Activated T-helper 9 cell treated with anti-CD3 and anti-CD28 coated beads, Interleukin-2, amount 50 U/mL, for 16 hours (primary cell): ENCODE measurements at regions not wholly inside any gene's neighbourhood (a gene's known extent, or its start where the extent isn't known, plus 50 kb on each side); places are given as distances from the start of the nearest gene placed in this dataset.

ENCODE experiments used
- DNase-seq: peaks from one replicate; pipeline ENCODE4 v3.0.0-alpha.2; 2020; ENCODE audit warnings: low read depth

DNA sequence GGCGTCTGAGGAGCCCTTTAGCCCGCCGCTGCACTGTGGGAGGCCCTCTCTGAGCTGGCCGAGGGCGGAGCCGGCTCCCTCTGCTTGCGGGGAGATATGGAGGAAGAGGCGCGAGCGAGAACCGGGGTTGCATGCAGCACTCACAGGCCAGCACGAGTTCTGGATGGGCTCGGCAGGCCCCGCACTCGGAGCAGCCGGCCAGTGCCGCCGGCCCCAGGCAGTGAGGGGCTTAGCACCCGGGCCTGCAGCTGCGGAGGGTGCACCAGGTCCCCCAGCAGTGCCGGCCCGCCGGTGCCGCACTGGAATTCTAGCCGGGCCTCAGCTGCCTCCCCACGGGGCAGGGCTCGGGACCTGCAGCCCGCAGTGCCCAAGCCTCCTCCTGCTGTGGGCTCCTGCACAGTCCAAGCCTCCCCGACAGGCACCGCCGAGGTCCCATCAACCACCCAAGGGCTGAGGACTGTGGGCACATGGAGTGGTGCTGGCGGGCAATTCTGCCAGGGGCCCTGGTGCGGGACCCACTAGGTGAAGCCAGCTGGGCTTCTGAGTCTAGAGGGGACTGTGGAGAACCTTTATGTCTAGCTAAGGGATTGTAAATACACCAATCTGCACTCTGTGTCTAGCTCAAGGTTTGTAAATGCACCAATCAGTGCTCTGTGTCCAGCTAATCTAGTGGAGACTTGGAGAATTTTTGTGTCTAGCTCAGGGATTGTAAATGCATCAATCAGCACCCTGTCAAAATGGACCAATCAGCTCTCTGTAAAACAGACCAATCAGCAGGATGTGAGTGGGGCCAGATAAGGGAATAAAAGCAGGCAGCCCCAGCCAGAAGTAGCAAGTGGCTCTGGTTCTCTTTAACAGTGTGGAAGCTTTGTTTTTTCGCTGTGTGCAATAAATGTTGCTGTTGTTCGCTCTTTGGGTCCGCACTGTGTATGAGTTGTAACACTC, 329.7 kb upstream of the JARID2 start:
- DNase-seq: no peak

DNA sequence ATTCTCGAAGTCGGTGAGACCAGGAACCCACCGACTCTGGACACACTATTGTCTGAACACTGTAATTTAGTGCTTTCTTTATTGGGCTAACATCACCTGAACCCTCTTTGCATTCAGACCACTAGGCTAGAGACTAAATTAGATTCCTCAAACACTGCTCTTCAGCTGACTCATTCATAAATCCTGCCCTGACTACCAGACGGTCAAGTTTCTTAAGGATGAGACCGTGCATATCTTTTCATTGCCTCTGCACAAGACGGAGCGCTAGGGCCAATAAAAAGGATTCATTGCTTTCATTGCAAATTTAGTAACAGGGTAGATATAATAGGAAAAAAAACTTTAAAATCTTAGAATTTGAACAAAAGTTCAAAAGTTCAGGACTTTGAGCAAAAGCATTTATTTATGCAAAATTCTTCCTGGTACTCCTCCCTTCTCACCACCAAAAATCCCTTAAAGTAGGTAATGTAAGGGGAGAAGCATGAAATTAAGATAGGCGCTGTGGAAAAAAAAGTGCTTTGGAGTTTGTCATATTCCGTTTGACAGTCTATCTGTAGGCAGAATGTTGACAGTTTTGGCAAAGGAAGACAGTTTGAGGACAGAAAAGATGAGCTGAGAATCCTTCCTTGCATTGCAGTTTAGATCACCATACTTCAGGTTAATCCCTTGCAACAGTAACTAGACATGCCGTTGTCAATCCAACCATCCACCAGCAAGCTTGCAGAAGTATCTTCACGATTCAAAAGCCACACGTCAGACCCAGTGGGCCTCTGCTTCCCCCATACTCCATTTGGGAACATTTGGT, 328.6 kb upstream of the JARID2 start:
- DNase-seq: no peak

DNA sequence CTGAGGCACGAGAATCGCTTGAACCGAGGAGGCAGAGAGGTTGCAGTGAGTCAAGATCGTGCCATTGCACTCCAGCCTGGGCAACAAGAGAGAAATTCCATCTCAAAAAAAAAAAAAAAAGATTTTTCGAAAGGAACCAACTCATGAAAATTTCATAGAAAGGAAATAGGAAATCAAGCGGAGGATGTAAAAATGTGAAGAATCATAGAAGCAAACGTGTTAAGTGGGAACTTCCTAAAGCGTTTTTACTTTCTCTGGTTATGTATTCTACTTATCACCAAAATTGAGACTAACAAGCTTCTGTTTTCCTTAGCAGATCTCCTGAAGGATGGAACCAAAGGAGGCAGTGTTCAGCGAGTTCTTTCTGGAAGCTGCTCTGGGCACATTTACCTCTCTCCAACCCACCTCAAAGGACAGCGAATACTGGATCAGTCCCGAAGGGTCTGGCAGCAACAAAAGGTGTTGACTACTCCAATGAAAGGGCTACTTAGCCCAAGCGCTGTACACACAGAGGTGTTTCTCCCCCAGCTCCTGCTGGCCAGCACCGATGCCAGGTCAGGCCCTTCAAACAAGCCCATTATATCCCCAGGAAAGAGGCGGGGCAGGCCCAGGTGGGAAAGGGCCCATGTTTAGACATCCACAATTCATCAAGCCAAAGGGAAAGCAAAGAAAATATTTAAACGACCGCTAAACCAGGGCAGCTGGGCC, 327.5 kb upstream of the JARID2 start:
- no peak for DNase-seq

DNA sequence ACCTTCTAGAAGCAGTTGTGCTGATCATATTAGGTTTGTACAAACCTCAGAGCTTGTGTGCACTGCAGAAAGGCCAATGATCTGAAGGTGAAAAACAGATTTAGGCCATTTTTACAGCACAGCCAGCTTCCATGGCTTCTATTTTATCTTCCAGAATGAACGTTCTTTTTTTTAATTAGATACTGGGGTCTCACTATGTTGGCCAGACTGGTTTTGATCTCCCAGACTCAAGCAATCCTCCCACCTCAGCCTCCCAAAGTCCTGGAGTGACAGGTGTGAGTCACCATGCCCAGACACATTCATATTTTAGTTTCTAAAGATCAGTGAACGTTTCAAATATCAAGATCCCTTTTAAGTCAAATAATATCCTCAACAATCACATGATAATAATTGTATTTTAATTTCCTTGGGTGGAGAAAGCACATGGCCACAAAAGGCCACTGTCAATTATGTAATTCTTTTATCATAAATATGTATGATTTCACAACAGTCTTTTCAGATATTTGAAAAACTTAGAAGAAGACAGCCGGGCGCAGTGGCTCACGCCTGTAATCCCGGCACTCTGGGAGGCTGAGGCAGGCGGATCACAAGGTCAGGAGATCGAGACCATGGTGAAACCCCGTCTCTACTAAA, 326.7 kb upstream of the JARID2 start:
- no peak for DNase-seq

DNA sequence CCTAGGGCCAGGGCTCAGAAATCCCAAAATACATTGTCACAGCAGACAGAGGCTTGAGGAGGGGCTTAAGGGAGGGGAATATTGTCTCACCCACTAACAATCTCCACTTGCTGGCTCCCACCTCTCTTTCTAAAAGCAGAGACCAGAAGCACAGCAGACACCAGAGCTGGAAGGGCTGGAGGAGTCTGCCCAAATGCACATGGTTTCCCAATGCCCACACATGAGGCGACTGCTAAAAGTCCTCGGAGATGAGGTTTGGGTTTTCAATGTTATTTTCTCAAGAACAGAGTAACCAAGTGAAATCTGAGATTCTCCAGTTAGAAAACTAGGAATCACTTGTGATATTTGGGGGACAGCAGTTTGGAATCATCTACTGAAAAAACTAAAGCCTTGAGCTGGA, 325.6 kb upstream of the JARID2 start:
- no peak for DNase-seq

DNA sequence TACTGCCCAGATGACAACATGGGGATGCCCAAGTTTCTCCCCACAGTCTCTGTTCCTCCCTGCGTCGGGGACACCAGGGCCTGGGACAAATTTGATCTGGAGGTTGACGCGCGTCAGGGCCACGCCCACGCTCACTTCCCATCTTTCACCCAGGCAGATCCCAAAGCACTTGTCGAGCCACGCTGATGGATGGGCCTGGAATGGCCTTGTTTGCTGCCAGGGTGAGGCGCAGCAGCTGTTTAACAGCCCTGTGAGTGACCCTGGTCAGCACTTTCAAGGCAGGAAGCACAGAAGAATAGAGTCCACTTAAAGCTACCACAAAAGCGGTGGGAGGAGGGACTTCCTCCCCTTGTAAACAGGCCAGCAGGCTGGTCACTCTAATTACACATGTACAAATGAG, 324.7 kb upstream of the JARID2 start:
- no peak for DNase-seq

DNA sequence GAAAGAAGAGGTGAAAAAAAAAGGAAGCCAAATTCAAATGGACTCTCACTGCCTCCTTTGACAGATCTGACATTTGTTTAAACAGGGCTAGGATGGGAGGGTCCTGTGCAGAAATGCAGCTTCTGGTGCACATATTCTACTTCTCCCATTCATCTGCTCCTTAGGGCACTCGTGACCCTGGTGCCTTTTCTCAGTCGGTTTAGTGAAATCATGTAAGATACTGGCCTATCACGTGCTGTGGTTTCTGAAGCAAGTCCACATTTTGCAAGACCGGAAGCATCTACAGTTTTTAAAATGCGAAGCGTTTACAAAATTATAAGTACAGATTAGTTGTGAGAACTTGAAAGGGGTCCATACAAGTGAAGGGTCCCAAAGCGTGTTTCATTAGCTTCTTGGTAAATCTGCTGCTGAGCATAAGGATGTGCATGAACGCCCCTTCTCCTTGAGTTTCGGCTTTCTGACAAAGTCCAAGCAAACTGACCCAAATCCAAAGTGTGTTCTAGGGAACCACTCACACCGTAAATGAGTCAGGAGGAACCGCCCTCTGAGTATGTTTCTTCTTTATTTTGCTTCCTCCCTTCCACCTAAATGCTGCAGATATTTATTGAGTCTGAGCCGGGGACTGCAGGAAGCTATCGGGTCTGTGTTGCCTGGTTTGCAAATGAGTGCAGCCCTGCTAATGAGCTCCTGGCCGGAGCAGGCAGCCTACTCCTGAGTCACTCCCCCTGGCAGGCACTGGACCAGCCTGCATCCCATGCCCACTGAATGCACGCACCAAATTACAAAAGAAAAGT, 323.8 kb upstream of the JARID2 start:
- no peak for DNase-seq

DNA sequence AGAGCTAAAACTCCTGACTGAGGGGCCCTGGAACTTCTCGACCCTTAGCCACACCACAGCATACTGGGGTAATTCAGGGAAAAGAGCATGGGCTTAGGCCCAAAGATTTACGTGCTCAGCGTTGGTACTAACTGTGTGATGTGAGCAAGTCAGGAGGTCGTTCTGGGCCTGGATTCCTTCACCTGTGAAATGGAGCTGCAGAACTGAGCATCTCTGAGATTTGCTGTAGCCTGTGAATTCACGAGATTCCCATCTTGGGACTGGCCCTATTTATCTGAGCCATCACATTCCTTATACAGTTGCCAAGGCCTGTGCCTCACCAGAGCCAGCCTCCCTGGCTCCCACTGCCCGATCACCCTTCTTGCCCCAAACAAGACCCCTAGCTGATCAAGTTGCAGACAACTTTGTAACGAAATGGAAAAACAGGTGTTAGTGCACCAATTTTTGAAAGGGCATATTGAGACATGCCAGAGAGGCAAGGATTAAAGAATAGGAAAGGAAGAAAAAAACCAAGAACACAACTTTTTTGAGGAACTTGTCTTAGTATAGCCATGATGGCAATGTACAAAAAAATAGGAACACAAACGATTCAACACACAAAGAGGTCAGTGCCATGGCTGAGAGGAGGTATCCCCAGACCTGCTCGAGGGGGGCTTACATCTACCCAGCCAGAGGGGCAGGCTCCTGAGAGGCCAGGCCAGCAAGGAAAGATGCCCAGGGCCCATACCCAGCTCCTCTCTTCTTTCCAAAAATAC, 323.0 kb upstream of the JARID2 start:
- no peak for DNase-seq

DNA sequence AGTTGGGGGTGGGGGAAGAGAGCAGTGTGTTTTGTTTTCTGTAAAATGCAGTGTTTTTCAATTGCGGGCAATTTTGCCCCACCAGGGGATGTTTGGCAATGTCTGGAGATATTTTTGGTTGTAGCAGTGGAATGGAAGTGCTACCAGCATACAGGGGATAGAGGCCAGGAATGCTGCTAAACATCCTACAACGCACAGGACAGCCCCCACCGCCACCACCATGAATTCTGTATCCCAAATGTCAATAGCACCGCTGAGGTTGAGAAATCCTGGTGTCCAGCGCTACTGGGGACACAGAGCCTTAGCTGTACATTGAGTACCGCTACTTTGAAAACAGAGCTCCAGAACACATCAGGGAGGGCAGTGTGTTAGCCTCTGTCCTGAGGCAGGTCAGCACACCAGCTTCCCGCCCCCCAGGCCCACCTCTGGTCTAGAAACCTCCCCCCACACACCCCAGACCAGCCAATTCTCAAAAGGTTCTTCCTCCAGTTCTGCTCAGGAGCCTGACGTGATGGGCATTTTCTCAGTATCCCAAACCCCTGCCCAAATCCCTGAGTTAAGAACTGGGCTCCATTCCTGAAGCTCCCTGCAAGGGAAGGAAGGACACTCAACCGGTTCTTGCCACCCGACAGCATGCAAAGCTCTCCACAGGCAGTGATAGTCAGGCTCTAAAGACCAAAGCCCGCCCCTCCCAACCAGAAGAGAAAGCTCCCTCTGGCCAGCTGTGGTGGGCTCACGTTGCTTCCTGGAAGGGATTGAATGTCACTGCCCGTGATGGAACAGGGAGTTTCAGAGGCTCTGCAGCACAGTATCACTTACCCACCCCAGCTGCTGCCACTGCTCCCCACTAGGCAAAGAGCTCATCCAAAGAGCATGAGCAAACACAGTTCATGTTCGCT, 321.5 kb upstream of the JARID2 start:
- DNase-seq: no peak

DNA sequence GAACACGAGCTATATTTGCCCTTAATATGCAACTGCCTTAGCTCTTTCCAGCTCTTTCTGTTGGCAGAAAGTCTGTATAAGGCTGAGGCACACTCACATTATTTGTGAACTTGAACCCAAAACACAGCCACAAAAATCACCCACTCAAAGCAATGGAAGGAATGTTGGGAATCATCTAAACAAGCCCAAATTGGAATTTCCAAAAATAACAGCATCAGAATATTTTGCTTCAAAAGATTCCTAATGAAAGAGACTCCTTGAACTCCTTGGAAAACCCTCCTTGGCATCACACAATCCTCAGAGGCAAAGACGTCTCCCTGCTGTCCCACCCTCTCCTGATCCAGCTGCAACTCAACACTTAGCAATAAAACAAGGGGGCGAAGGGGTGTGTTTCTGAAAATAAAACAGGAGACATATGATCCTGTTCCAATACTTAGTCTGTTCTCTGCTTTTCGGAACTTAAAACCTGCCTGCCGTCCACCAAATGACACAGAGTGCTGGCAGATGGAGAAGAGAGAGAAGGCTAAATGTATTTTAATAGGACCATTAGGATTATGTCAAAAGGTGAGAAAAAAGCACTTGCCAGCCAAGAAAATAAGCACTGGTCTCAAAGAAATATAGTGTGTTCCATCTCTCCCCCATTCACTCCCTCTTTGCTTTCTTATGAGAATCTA, 320.7 kb upstream of the JARID2 start:
- DNase-seq: no peak

DNA sequence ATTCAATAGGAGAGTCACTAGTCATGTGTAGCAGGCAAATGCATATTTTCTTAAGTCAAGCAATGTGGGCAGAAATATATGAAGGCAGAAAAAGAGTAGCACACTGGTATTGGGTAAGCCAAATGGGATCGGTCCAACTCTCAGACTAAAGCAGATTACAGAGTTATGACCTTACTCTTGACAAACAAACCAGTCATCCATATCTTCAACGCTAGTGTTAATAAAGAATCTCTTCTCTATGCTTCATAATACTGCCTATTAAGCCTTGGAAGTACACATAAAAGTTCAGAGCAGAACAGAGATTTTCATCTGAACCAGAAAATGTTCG, 320.2 kb upstream of the JARID2 start:
- DNase-seq: no peak

DNA sequence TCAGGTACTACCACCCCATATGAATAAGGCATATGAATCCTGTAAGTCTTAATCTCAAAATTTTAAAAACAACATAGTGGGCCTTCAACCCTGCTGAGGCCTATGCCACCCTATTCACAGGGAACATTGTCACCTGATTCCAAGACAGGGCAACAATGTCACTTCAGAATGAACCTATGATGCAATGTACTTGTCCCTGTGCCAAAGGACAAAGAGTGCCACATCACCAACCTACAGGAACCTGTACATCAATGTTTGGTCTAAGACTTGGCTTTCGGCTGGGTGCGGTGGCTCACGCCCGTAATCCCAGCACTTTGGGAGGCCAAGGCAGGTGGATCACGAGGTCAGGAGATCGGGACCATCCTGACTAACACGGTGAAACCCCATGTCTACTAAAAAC, 318.5 kb upstream of the JARID2 start:
- DNase-seq: no peak

DNA sequence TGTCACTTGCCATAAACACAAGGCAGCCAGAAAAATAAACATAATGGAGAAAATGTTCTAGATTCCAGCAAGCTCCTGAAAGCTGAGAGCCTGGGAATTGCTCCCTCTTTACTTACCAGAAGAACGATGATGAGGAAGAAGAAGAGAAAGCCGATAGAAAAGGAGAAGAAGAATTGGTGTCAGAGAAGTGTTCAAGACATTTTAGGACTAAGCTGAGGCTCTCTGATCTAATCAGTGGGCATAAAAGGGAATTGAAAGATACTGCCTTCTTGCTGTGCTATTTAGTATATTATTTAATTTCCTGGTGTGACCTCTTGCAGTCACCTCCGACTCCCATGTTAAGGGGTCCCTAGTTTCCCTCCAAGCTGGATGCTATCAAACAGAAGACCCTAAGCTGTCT, 316.6 kb upstream of the JARID2 start:
- DNase-seq: no peak

DNA sequence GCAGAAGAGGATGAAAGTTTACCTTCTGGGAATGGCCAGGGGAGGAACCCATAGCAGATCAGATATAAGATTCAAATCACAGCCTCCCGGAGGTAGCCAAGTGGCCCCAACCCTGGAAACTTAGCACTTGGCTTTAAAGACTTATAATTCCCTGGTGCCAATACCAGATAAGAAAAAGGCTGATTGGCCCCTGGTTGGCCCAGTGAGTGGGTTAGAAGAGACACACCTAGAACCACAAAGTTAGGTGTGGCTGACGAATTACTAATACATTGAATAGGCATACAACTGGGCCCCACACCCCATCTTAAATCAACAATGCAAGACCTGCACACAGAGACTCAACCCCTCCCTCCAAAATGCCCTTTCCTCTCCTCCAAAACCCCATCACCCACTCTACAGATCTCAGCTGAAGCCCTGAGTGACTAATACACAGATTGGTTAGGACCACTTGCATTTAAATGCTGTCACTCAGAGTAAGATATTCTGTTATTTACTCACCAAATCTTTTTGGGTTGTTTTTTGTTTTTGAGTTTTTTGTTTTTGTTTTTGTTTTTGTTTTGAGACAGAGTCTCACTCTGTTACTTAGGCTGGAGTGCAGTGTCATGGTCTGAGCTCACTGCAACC, 315.4 kb upstream of the JARID2 start:
- DNase-seq: no peak

DNA sequence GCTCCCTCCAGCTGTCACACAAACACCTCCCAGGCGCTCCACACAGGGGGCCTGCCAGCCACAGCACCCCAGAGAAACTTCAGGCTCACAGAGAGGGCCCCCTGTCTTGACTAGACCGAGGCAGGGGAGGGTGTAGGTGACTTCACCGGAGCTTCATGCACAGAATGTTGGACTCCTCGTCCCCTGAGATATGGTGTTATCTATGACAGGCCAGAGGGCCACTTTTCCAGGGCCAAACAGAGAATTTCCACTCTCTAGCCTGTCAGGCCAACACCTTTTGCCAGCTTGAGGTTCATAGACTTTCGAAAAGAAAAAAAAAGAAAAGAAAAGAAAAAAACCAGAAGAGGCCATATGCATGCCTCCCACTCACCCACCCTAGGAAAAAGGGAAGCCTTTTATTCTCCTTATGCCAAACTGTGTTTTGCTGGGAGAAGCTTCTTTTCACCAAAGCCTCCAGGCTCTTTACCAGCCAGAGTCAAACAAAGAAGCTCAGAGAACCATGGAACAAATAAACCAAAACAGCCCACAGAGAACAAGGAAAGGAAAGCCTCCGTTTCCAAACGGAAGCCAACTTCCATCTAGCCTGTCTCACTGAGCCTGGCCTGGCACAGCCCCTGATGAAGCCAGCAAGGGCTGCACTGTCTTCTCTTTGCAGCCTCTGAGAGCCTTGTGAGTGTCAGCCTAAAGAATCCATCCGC, 313.2 kb upstream of the JARID2 start:
- DNase-seq: no peak

DNA sequence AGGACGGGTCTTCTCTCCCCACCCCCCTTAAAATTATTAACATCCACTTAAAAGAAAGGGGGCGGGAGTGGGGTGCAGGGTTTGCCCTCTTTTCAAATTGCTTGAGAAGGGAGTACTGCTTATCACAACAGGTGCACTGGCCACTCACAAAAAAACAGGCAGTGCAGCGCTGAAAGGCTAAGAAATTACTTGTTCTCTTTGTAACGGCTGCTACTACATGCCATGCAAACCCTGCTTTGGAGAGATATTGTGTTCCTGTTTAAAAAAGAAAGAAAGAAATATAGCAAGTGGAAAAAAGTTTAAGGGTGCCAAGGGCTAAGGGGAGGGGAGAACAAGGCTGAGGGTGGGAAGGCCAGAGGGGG, 312.7 kb upstream of the JARID2 start:
- DNase-seq: no peak

DNA sequence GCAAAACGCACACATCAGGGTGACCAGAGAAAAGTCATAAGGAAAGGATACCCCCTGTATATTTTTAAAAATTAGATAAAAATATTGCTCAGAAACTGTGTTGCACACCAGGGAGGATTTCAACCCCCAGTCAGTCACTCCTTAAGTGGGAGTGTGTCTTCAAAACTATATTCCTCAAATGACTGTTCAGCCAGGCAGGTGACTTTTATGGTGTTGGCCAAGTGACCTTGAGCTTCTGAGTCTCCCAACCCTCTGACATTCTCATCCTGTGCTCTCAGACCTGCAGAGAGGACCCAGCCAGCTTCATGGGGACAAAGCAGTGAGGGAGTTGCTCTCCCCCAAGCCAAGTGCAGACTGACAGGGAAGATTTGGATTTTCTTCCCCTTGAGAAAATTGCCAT, 311.9 kb upstream of the JARID2 start:
- DNase-seq: no peak

DNA sequence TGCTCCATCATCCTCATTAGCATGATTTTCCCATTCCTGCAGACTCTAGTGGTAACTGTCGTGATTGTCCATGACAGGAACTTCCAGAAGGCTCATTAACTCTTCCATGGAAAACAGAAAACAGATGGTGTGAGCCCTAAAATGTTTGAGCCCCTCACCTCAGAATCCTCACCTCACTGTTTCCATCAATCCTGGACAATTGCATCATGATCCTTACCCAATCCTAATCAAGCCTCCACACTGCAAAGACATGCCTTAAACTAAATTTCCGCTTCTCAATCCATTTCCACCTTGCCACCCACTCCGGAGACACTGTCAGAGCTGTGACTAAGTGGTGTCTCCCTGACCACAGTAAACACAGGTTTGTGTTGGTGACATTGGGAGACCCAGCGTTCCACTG, 311.0 kb upstream of the JARID2 start:
- DNase-seq: no peak
